HEK293T (cell line): ENCODE measurements at regions not wholly inside any gene's neighbourhood (a gene's known extent, or its start where the extent isn't known, plus 50 kb on each side); places are given as distances from the start of the nearest gene placed in this dataset.

Source experiments
- ARNT ChIP-seq: fragments of 450-650 bp; IDR thresholded peaks from 2 replicates; pipeline ENCODE4 v1.6.1; 2017; ENCODE audit warnings: mild to moderate bottlenecking
- BHLHE40 ChIP-seq: fragments of 450-650 bp; IDR thresholded peaks from 2 replicates; pipeline ENCODE4 v1.6.1; 2016; ENCODE audit warnings: mild to moderate bottlenecking, moderate library complexity, borderline replicate concordance
- CTBP1 ChIP-seq: fragments of 450-650 bp; IDR thresholded peaks from 2 replicates; pipeline ENCODE4 v1.6.1; 2016; ENCODE audit warnings: borderline replicate concordance
- ELF4 ChIP-seq: fragments of 450-650 bp; IDR thresholded peaks from 2 replicates; pipeline ENCODE4 v1.6.1; 2017; ENCODE audit warnings: antibody characterized with exemption
- FOXA1 ChIP-seq: fragments of 450-650 bp; IDR thresholded peaks from 2 replicates; pipeline ENCODE4 v1.6.1; 2016; ENCODE audit warnings: mild to moderate bottlenecking
- FOXM1 ChIP-seq: fragments of 450-650 bp; IDR thresholded peaks from 2 replicates; pipeline ENCODE4 v1.6.1; 2017; ENCODE audit warnings: mild to moderate bottlenecking, borderline replicate concordance
- L3MBTL2 ChIP-seq: fragments of 450-650 bp; conservative IDR thresholded peaks from 2 replicates; pipeline ENCODE4 v1.6.1; 2016; ENCODE audit warnings: mild to moderate bottlenecking
- LEF1 ChIP-seq: fragments of 450-650 bp; IDR thresholded peaks from 2 replicates; pipeline ENCODE4 v1.6.1; 2017; ENCODE audit warnings: mild to moderate bottlenecking, borderline replicate concordance
- SP1 ChIP-seq: fragments of 450-650 bp; IDR thresholded peaks from 2 replicates; pipeline ENCODE4 v1.6.1; 2017
- TARDBP ChIP-seq: fragments of 450-650 bp; IDR thresholded peaks from 2 replicates; pipeline ENCODE4 v1.6.1; 2016
- ZNF384 ChIP-seq: fragments of 450-650 bp; IDR thresholded peaks from 2 replicates; pipeline ENCODE4 v1.6.1; 2016

GRCh38 chr7:25829663-25830062, 322.3 kb upstream of the NFE2L3 start:
- TF ChIP-seq L3MBTL2 (no peak), LEF1 (no peak), ARNT (no peak), FOXA1 (no peak), FOXM1 (no peak), TARDBP (no peak), SP1 (no peak), ELF4 (no peak), CTBP1 (no peak), BHLHE40 (no peak), ZNF384 (no peak)
